Inferior parietal cortex (tissue), 1 donor: ENCODE measurements at regions not wholly inside any gene's neighbourhood (a gene's known extent, or its start where the extent isn't known, plus 50 kb on each side); places are given as distances from the start of the nearest gene placed in this dataset.

ENCODE experiments used
- DNase-seq: peaks from one replicate; pipeline ENCODE4 v3.0.0-alpha.2; 2016; ENCODE audit errors: extremely low spot score

GRCh38 chr18:53644799-53645471 is 579.5 kb downstream of the MBD2 start:
- no peak for DNase-seq

GRCh38 chr18:53639687-53640086 is 584.8 kb downstream of the MBD2 start:
- DNase-seq: no peak

- no peak for DNase-seq
These were observed 595.1 kb downstream of the MBD2 start for GRCh38 chr18:53629337-53629736.

- DNase-seq: no peak
These were observed 598.4 kb downstream of the MBD2 start for GRCh38 chr18:53625997-53626599.

GRCh38 chr18:53610957-53611356 is 613.5 kb downstream of the MBD2 start:
- DNase-seq: no peak

- DNase-seq: no peak
These were observed 617.7 kb downstream of the MBD2 start for GRCh38 chr18:53606792-53607191.

- DNase-seq: no peak
These were observed 619.3 kb downstream of the MBD2 start for GRCh38 chr18:53605198-53605597.

- peak; percentile 61 for DNase-seq
These were observed 621.2 kb downstream of the MBD2 start for GRCh38 chr18:53603276-53603675.

GRCh38 chr18:53601344-53601743 is 623.1 kb downstream of the MBD2 start:
- no peak for DNase-seq

GRCh38 chr18:53586923-53587322 is 637.5 kb downstream of the MBD2 start:
- no peak for DNase-seq
